CD4-positive, alpha-beta T cell treated with Interleukin-4 for 1 hour (primary cell): ENCODE measurements at regions not wholly inside any gene's neighbourhood (a gene's known extent, or its start where the extent isn't known, plus 50 kb on each side); places are given as distances from the start of the nearest gene placed in this dataset.
"Not testable (repeated sequence)": the region's sequence is repeated elsewhere in the genome, so short reads cannot be mapped to it uniquely, and the experiment has no call there.

Experiments
- DNase-seq, 2 donors: peaks; one replicate each; pipeline ENCODE4 v3.0.0-alpha.2; 2020 to 2022

DNA sequence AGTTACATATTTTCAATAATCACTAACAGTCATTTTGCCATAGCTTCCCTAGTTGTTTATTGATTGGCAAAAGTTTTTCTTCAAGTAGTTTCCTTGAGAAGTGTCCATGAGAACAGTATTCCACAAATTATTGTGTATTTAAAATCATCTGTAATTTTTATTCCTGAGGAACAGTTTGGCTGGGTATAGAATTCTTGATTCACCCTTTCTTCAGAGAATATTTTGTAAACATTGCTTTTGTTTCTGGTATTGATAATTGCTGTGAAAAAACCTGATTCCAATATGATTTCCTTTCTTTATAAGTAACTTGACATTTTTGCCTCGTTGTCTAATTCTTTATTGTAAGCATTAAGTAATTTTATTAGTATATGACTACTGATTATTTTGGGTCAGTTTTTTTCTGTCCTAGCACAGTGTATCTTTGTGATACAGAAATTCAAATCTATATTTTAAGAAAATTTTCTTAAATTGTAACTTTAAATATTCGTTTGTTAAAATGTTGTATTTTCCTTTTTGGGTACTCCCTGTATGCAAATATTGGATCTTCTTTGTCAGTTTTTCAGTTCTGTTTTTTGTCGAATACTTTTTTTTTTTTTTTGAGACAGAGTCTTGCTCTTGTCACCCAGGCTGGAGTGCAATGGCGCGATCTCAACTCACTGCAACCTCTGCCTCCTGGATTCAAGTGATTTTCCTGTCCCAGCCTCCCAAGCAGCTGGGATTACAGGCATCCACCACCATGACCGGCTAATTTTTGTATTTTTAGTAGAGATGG lies 162.0 kb upstream of the ATP2B1 start:
- DNase-seq: no peak

GRCh38 chr12:89867611-89868010 lies 159.0 kb upstream of the ATP2B1 start:
- not testable (repeated sequence) for DNase-seq

GRCh38 chr12:89864411-89864810 lies 155.8 kb upstream of the ATP2B1 start:
- no peak for DNase-seq

DNA sequence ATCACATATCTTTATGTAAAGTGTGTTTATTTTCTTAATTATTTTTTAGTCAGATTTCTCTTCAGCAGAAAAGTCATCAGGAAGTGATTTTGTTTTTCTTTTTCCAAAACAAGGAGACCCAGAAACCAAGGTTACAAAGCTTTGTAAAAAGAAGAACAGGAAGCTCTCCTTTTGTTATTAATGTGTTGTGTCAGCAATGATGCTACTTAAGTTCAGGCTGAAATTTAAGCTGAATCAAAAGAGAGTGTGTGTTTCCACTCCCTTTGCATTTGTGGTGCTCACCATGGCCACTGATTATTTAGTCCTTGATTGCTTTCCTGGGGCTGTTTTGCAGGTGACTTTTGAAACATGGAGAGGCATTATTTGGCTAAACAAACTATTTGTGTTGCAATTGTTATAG lies 155.3 kb upstream of the ATP2B1 start:
- DNase-seq: peak; percentile 67 to 88

DNA sequence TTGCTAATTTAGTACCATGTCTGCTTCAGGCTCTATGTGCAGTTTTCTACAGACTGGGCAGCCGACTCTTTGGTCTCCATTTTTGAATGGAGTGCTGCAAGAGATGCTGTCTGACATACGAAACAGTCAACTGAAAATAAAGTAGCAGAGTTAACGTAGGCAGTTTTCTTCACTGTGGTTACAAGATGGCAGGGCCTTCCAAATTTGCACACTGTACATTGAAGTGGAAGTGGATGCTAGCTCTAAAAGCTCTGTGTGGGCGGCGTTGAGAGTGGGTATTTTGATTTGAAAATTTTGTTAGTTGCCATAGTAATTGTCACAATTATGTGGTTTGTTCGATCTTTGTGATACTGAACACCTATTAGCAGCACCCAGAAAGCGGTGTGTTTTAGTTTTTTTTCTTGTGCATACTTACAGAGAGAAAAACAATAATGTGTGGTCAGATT lies 154.9 kb upstream of the ATP2B1 start:
- DNase-seq: peak; percentile 86 to 94

DNA sequence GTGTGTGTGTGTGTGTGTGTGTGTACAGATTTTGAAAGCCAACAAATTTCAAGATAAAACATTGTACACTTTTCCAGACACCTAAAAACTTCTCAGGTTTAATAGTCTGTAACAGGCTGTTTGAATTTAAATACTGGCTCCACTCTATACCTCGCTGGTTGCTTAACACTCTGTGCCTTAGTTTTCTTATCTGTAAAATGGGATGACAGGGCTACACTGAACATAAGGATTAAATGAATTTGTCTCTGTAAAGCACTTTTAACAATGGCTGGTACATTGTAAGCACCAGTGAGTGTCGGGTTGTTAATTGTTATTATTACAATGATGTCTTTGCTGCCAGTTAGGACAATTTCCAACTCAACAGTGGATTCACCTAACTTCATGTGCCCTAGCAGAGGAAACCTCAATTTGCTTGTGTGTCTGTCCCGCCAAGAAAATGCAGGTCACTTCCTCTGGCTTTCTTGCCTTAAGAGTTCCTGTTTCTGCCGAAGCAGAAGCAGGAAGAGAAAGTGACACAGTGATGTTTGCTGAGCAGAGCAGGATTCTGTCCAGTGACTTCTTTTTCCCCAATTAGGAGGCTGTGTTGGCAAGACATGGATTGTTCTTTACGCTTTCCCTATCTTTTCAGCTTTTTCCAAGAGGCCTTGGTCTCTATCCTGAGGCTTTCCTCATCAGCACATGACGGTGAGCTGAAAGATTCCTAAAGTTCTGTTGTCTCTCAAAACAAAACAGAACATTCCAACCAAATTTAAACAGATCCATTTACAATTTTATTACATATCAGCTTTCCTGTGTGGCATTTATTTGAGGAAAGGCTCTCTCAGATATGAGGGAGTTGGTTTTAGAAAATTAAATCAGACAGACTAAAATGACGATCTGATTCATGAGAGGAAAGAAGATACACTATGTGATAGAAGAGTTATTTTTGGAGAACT lies 154.1 kb upstream of the ATP2B1 start:
- DNase-seq: peak; percentile 86

DNA sequence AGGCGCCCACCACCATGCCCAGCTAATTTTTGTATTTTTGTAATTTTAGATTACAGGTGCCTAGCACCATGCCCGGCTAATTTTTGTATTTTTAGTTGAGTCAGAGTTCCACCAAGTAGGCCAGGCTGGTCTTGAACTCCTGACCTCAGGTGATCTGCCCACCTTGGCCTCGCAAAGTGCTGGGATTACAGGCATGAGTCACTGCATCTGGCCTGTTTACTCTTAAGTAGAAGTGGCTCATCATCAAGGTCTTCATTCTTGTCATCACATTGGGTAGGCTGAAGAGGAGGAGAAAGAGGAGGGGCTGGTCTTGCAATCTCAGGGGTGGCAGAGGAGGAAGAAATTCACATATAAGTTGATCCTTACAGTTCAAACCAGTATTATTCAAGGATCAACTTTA lies 152.4 kb upstream of the ATP2B1 start:
- peak in 1 of 2 donors; percentile 31 for DNase-seq

DNA sequence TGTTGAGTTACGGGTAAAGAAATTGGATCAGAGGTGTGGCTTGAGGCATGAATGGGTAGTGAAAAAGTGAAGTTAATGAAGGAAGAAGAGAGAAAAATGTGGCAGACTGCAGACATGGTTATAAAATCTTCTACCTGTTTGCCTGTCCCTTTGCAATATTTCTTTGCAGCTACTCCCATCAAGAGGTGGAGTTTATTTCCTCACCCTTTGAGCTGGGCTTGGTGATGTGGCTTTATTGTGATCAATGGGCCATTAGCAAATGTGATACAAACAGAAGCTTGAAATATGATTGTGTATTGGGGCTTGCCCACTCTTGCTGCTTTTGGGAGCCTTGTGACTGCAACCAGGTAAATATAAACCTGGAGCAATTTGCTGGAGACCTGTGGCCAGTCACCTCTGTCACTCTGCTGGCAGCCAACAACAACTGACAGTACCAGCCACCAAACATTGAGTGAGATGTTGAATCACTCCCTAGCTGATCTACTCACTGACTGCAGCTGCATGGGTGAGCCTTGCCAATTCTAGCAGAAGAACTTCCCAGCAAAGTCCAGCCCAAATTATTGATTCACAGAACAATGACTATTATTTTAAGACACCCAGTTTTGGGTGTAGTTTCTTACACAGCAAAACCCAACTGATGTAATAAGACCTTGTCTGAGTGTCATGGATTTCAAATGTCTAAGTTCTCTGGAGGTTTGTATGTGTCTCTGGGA lies 151.0 kb upstream of the ATP2B1 start:
- peak; percentile 30 to 52 for DNase-seq

DNA sequence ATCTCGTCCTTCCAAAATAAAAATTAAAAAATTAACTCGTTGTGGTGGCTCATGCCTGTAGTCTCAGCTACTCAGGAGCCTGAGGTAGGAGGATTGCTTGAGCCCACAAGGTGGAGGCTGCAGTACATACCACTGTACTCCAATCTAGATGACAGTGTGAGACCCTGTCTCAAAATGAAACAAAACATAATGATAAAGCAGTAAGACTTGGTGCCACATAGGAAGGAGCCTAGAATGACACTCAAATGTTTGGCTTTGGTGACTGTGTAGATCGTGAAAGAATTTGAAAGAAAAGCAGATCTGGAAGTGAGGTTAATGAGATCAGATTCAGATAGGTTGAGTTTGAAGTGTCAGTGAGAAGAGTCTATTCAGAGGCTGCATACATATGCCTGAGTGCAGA lies 150.1 kb upstream of the ATP2B1 start:
- no peak for DNase-seq

- DNase-seq: no peak
Observed at GRCh38 chr12:89857652-89858274, 149.1 kb upstream of the ATP2B1 start.

GRCh38 chr12:89856431-89856830 lies 147.8 kb upstream of the ATP2B1 start:
- peak in 1 of 2 donors; percentile 42 for DNase-seq

- DNase-seq: no peak
Observed at GRCh38 chr12:89848732-89849131, 140.1 kb upstream of the ATP2B1 start.

GRCh38 chr12:89846473-89847055 lies 137.9 kb upstream of the ATP2B1 start:
- no peak for DNase-seq

DNA sequence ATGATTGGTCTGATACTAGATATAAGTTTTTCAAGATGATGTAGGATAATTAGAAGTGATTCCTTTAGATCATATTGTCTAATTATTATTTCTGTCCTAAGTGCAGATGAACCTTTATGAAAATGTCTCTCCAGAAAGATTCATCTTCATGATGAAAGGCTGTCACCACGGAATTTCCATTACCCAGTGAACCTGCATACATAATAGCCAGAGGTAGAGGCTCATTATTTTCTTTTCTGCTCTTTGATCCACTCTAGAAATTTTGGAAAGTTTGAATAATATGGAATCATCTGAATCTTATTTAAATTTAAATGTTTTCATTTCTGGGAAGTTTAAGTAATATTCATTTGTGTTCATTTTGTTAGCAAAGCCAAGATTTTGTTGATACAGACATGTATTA lies 137.1 kb upstream of the ATP2B1 start:
- no peak for DNase-seq

GRCh38 chr12:89845366-89845765 lies 136.7 kb upstream of the ATP2B1 start:
- no peak for DNase-seq

GRCh38 chr12:89844539-89844938 lies 135.9 kb upstream of the ATP2B1 start:
- no peak for DNase-seq

GRCh38 chr12:89840162-89840922 lies 131.7 kb upstream of the ATP2B1 start:
- DNase-seq: no peak

GRCh38 chr12:89839444-89839843 lies 130.8 kb upstream of the ATP2B1 start:
- no peak for DNase-seq

DNA sequence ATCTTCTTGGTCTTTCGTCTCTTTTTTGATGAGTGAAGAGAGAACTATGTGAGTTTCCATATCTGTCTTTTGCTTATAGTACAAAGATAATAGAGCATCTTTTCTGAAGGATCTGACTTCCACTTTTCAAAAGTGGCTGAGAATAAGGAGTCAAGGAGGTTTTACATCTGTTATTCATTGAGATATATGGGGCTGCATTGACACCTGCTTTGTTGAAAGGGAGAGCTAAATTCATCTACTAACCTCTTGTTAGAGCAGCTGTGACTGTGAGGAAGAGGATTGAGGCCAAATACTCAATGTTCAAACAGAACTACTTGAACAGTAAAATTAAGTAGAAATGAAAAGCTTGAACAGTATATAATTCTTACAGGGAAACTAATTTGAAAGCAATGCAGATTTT lies 130.2 kb upstream of the ATP2B1 start:
- no peak for DNase-seq

DNA sequence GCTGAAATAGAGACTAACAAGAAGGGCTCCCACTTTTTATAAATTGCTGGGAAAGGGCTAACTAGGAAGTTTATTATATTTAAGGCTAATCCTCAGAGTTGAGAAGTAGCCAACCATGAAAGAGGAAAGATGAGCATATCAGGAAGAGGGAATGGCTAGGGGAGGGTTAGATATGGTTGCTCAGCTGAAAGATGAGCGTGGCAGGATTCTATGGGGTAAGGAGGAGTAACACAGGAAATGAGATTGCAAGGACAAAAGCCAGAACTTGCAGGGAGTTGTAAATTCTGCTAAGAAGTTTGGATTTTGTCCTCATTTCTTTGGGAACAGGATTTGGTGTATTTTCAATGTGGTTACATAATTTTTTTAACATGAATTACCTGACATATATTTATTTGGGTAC lies 127.4 kb upstream of the ATP2B1 start:
- DNase-seq: no peak

DNA sequence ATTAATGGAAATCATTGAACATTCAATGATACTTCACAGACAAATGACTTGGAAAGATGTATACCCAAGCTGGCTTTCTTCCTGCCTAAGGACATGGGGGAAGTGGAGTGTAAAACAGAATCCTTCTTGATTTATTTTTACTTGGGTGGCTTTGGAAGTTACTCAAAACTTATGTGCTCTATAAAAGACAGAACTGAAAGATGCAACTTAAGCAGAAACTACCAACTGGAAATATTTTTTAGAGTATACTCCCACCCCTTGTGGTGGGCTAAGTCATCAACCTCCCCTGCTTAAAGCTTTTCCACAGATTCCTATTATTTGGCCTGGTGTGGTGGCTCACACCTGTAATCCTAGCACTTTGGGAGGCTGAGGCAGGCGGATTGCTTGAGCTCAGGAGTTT lies 126.0 kb upstream of the ATP2B1 start:
- no peak for DNase-seq
